HFFc6 (cell line): ENCODE measurements at regions not wholly inside any gene's neighbourhood (a gene's known extent, or its start where the extent isn't known, plus 50 kb on each side); places are given as distances from the start of the nearest gene placed in this dataset.

ENCODE experiments used
- DNase-seq: peaks from one replicate; pipeline ENCODE4 v3.0.0-alpha.2; 2018
- H3K27ac Mint-ChIP-seq: 2 replicates; pipeline ENCODE4 v1.8.0; 2020; ENCODE audit warnings: mild to moderate bottlenecking, mixed read lengths
- H3K27me3 Mint-ChIP-seq: 2 replicates; pipeline ENCODE4 v1.8.0; 2021; ENCODE audit warnings: mild to moderate bottlenecking, moderate library complexity, mixed read lengths; ENCODE audit not compliant: insufficient read depth
- H3K36me3 Mint-ChIP-seq: 2 replicates; pipeline ENCODE4 v1.8.0; 2021; ENCODE audit warnings: low read depth, mixed read lengths
- H3K4me1 Mint-ChIP-seq: 2 replicates; pipeline ENCODE4 v1.8.0; 2020; ENCODE audit warnings: low read depth, mixed read lengths
- H3K4me3 Mint-ChIP-seq: 2 replicates; pipeline ENCODE4 v1.8.0; 2020; ENCODE audit warnings: mild to moderate bottlenecking, moderate library complexity, mixed read lengths
- H3K9me3 Mint-ChIP-seq: 2 replicates; pipeline ENCODE4 v1.8.0; 2020; ENCODE audit warnings: mild to moderate bottlenecking, mixed read lengths
- TF ChIP-seq, protein P1 (sequence below): fragments of 200-600 bp; sonication (generic); IDR thresholded peaks from 2 replicates; pipeline ENCODE4 v1.5.0; 2021; ENCODE audit warnings: antibody characterized with exemption, mild to moderate bottlenecking

DNA sequence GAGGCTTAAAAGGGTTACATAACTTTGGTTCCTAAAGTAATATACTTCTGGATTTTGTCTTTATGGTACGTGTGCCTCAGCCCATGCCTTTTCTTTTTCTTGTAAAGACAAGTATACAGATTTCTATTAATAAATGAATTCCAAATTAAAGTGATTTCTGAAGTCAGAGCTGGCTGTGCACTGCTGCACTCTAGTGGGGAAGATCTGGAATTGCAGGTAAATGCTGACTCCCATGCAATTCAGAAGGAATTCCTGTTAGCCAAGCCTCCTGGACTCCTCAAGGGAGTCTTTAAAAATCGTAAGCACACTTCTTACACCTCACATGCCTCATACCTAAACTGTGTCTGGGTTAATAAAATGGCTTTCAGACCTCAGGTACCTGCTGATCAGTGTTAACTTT, 118.4 kb upstream of the SLC7A1 start:
- Mint-ChIP-seq H3K4me3 (no peak overlapping the region), H3K36me3 (no peaks in the 10 kb centered on the region), H3K9me3 (no peaks in the 10 kb centered on the region), H3K27ac (no peak overlapping the region), H3K27me3 (peaks cover 2% of the 10 kb centered on the region), H3K4me1 (peaks cover 8% of the 10 kb centered on the region)
- TF ChIP-seq, protein P1, sequence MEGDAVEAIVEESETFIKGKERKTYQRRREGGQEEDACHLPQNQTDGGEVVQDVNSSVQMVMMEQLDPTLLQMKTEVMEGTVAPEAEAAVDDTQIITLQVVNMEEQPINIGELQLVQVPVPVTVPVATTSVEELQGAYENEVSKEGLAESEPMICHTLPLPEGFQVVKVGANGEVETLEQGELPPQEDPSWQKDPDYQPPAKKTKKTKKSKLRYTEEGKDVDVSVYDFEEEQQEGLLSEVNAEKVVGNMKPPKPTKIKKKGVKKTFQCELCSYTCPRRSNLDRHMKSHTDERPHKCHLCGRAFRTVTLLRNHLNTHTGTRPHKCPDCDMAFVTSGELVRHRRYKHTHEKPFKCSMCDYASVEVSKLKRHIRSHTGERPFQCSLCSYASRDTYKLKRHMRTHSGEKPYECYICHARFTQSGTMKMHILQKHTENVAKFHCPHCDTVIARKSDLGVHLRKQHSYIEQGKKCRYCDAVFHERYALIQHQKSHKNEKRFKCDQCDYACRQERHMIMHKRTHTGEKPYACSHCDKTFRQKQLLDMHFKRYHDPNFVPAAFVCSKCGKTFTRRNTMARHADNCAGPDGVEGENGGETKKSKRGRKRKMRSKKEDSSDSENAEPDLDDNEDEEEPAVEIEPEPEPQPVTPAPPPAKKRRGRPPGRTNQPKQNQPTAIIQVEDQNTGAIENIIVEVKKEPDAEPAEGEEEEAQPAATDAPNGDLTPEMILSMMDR = peak; percentile 96
- DNase-seq = peak; percentile 14

DNA sequence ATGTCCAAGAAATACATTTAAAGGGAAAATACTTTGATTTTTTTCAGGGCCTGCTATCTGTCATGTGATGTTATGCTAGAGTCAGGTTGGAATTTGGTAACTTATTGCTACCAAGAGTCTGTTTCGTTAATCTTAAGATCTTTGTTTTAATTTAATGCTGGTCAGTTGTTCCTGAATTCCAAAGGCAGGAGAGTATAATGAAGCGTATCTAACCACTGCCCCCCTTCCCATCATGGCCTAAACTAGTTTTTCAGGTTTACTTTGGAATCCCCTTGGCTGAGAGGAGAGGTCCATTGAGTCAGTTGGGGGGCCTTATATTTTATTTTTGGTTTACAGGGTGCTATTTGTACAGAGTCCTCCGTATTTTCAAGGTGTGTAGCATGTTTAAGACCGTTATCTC, 116.3 kb upstream of the SLC7A1 start:
- TF ChIP-seq, protein P1 = no peak
- no peaks in the 10 kb centered on the region for H3K9me3 Mint-ChIP-seq
- H3K27ac Mint-ChIP-seq = no peak overlapping the region
- no peak overlapping the region for H3K4me3 Mint-ChIP-seq
- DNase-seq = no peak
- no peaks in the 10 kb centered on the region for H3K36me3 Mint-ChIP-seq
- H3K27me3 Mint-ChIP-seq = peaks cover 2% of the 10 kb centered on the region; the same call in 1 of the 2 replicates
- H3K4me1 Mint-ChIP-seq = peaks cover 28% of the 10 kb centered on the region

DNA sequence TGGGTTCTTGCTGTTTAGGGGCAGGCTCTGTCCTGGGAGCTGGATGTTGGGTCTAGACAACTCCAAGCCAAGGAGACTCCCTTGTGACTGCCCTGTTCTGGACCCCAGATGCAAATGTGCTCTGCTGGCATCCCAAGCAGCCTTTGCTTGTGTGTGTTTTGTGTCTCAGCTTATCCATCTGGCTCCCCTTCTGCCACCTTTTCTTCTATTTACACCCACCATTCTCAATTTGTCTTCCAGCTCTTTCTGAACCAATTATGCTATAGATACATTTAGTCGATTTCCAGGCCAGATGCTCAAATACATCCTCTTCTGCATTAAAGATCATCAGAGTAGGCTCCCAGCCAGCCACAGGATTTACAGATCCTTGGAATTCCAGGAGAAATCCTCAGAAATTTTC, 115.0 kb upstream of the SLC7A1 start:
- Mint-ChIP-seq H3K36me3 (no peaks in the 10 kb centered on the region), H3K27ac (no peak overlapping the region)

DNA sequence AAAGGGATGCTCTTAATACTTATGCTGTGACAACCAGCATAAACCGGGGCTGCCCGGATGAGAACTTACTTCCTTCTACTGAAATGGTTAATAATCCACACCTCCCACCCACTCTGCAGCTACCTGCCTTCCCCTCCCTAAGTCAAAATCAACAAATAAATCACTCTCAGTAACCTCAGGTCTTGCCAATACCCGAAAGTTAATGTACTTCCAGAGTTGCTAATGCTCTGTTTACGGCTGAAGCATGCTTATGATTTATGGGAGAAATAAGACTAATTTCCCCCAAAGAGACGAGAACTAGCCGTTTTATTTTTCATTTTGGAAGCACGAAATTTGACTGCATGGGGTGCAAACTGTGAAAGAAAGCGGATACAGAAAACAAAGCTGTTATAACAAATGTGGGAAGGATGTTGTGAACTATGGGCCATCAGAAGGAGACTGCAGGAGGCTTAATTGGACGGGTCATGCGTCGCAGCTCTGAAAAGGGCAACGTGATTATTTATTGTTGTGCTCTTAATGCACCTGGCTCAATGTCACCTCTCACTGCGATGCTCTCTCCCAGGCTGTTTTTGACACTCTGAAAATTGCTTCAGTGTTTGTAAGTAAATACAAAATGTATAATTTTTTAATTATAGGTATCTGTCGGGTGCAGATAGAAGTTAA, 114.0 kb upstream of the SLC7A1 start:
- DNase-seq = no peak
- Mint-ChIP-seq H3K9me3 (no peaks in the 10 kb centered on the region), H3K27ac (no peak overlapping the region)

More for the DNA sequence above, 115.0 kb upstream of the SLC7A1 start:
- no peaks in the 10 kb centered on the region for H3K9me3 Mint-ChIP-seq
- H3K4me3 Mint-ChIP-seq = no peak overlapping the region
- TF ChIP-seq, protein P1 = no peak
- peaks cover 2% of the 10 kb centered on the region; the same call in 1 of the 2 replicates for H3K27me3 Mint-ChIP-seq
- DNase-seq = no peak
- peaks cover 39% of the 10 kb centered on the region for H3K4me1 Mint-ChIP-seq

DNA sequence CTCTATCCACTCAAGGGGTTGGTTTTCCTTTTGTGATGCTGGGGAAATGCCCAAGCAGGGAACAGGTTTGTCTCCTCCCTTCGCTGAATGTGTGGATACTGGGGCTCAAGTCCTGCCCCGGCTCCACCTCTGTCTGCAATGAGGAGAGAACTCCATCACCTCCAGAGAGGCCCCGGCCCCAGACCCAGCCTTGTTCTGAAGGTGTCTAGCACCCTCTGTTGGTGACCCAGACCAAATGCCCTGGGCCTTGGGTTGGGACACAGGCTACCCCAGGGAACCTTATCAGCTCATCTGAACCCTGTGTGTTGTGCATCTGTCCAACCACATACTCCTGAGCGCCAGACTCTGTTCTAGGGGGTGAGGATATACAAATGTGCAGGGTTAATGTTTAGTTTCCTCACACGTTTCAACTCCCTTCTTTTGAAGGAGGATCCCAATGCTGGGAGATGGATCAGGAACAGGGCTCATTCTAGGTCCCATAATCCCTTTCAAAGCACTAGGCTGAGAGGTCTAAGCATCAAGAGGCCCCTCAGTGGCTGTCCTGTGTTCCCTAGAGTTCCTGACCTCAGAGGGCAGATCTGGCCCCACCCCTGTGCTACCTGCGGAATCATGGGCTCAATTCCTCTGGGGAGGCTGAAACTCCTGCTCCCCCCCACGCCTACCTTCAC, 112.5 kb upstream of the SLC7A1 start:
- Mint-ChIP-seq H3K36me3 (no peaks in the 10 kb centered on the region), H3K4me1 (peaks cover 62% of the 10 kb centered on the region), H3K4me3 (no peak overlapping the region), H3K9me3 (no peaks in the 10 kb centered on the region), H3K27ac (no peak overlapping the region), H3K27me3 (peaks cover 2% of the 10 kb centered on the region; the same call in 1 of the 2 replicates)
- TF ChIP-seq, protein P1 = peak; percentile 89
- DNase-seq = peak; percentile 54

More for the DNA sequence above, 114.0 kb upstream of the SLC7A1 start:
- Mint-ChIP-seq H3K36me3 (no peaks in the 10 kb centered on the region), H3K4me1 (peaks cover 47% of the 10 kb centered on the region), H3K4me3 (no peak overlapping the region), H3K27me3 (peaks cover 2% of the 10 kb centered on the region; the same call in 1 of the 2 replicates)
- TF ChIP-seq, protein P1 = no peak
